ENCODE measurements at regions not wholly inside any gene's neighbourhood (a gene's known extent, or its start where the extent isn't known, plus 50 kb on each side); places are given as distances from the start of the nearest gene placed in this dataset.
A peak's percentile ranks its signal among the peaks of the same experiment; 100 is the strongest.

DNA sequence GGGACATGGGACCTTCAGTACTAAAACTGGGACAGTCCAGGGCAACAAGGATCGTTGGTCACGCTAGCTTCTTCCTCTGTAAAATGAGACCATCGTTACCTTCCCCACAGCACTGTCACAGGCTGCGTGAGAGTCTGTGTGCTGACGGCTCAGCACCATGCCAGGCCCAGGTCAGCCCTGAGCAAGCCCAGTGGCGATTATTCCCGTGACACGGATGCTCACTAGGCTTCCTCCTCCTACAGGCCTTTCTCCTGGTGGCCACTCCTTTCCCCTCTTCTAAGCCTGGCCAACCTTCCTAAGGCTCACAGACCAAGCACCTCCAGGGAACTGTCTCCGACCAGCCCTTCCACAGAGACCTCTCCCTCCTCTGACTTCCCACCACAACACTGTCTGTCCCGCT, 69.3 kb upstream of the RUNX3 start:
- WGBS, 4 donors: 81 to 89% (median 85%) methylated on average over 10 of the region's 10 CpGs
- Histone ChIP-seq H3K36me3 (no peaks in the 10 kb centered on the region), H3K4me3 (no peak overlapping the region), H3K27me3 (peaks cover 0 to 2% (median 0%) of the 10 kb centered on the region in 9 donors), H3K9me3 (no peaks in the 10 kb centered on the region), H3K27ac (no peak overlapping the region), H3K4me1 (no peaks in the 10 kb centered on the region)
- intact Hi-C loops (cut with DNase I): no loop called here
- no peak for DNase-seq
- no peak for ATAC-seq
- no peak for TF ChIP-seq POLR2A (IDR thresholded peaks at IDR 0.05)
- TF ChIP-seq, protein P1, sequence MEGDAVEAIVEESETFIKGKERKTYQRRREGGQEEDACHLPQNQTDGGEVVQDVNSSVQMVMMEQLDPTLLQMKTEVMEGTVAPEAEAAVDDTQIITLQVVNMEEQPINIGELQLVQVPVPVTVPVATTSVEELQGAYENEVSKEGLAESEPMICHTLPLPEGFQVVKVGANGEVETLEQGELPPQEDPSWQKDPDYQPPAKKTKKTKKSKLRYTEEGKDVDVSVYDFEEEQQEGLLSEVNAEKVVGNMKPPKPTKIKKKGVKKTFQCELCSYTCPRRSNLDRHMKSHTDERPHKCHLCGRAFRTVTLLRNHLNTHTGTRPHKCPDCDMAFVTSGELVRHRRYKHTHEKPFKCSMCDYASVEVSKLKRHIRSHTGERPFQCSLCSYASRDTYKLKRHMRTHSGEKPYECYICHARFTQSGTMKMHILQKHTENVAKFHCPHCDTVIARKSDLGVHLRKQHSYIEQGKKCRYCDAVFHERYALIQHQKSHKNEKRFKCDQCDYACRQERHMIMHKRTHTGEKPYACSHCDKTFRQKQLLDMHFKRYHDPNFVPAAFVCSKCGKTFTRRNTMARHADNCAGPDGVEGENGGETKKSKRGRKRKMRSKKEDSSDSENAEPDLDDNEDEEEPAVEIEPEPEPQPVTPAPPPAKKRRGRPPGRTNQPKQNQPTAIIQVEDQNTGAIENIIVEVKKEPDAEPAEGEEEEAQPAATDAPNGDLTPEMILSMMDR (IDR thresholded peaks at IDR 0.05): no peak

DNA sequence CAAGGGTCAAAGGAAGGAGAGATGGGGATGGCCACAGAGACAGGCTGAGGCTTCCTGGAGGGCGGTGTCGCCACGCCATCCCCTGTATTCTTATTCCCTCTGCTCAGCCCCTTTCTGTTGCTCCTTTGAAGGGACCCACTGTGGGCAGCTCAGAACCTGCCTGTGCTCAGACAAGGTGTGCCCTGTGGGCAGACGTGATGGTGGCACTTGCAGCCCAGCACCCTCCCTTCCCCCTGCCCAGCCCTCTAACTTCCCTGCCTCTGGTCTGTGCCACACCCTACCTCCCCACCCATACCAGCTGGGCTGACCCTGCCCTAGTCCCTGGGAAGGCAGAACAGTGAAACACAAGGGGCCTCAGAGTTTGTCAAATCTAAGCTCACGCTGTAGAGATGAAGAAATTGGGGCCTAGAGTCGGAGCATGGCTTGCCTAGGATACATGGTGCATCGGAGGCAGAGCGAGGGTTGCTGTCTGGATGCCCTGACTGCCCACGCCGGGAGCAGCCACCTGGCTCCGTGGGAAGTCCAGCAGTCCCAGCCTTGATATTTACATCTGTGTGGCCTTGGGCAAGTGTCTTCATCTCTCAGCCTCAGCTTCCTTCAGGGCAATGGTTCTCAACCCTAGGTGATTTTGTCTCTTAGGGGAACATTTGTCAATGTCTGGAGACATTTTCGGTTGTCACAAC, 68.6 kb upstream of the RUNX3 start:
- WGBS, 4 donors: 83 to 91% (median 88%) methylated on average over 12 of the region's 12 CpGs
- ATAC-seq (no peak), DNase-seq (peak in 2 of 5 donors; percentile 7 to 40)
- Histone ChIP-seq H3K27me3 (peaks cover 0 to 9% (median 0%) of the 10 kb centered on the region in 9 donors), H3K36me3 (no peaks in the 10 kb centered on the region), H3K4me1 (no peaks in the 10 kb centered on the region), H3K27ac (no peak overlapping the region), H3K4me3 (no peak overlapping the region), H3K9me3 (no peaks in the 10 kb centered on the region)
- TF ChIP-seq, protein P1 (IDR thresholded peaks at IDR 0.05): no peak
- TF ChIP-seq POLR2A (IDR thresholded peaks at IDR 0.05): no peak
- intact Hi-C loops (cut with DNase I): no loop called here

DNA sequence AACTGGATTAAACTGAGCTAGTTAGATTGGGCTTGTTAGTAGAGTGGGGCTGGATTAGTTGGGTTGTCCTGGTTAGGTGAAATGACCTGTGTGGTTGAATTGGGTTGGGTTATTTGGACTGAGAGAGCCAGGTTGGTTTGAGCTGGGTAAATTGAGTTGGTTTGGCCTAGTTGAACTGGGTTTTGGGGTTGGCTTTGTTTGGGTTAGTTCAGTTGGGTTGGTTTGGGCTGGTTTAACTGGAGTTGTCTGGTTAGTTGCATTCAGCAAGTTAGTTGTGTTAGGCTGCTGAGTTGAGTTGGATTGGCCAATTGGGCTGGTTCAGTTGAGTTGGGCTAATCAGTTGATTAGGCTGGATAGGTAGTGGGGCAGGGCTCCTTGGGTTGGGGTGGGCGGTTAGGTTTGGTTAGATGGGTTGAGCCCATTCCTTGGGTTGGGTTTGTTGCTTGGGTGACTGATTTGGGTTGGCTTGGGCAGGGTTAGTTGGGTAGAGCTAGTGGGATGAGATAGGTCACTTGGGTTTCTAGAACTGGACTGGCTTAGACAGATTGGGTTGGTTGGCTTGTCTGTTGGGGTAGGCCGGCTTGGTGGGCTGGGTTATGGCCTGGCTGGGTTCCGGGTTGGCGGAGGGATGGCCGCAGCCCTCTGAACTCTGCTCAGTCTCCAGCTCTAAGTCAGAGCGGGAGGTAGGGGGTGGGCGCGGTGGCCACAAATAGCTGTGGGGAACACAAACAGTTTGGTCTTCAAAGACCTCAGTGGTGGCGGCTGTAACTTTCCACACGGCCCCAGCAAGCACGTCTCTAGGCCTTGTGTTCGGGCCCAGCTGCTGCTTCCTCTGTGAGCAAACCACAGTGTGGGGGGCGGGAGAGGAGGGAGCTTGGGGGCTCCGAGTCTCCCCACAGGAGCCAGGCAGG, 67.2 kb upstream of the RUNX3 start:
- H3K36me3 ChIP-seq: no peaks in the 10 kb centered on the region
- ATAC-seq (no peak), DNase-seq (peak in 2 of 5 donors; percentile 7 to 52)
- 81 to 90% (median 86%) methylated on average over 14 of the region's 14 CpGs for WGBS, 4 donors
- peaks cover 0 to 6% (median 0%) of the 10 kb centered on the region in 12 donors for H3K4me1 ChIP-seq
- intact Hi-C loops (cut with DNase I): no loop called here
- H3K9me3 ChIP-seq: peaks cover 0 to 6% (median 0%) of the 10 kb centered on the region in 12 donors
- no peak overlapping the region for H3K4me3 ChIP-seq
- peaks cover 0 to 17% (median 0%) of the 10 kb centered on the region in 9 donors for H3K27me3 ChIP-seq
- no peak overlapping the region for H3K27ac ChIP-seq
- TF ChIP-seq POLR2A (IDR thresholded peaks at IDR 0.05): no peak
- TF ChIP-seq, protein P1 (IDR thresholded peaks at IDR 0.05): no peak

DNA sequence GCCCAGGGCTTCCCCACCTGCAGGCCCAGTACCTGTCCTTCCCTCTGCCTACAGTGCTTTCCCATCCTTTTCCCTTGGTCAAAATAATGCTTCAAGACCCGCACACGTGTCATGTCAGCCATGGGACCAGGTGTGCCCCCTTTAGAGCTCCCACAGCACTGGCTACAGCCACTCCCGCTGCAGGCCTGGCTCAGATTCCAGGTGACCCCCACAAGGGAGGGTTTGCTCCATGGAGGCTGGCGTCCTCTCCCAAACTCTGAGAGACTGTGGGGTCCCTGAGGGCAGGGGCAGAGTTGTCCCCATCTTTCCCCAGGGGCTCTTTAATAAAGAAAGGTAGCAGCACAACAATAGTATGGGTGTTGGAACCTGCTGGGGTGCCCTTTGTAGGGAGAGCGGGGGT, 66.4 kb upstream of the RUNX3 start:
- H3K9me3 ChIP-seq: peaks cover 0 to 12% (median 0%) of the 10 kb centered on the region in 12 donors
- WGBS, 4 donors: 62 to 90% (median 72%) methylated on average over 5 of the region's 5 CpGs
- no peak for TF ChIP-seq POLR2A (IDR thresholded peaks at IDR 0.05)
- TF ChIP-seq, protein P1 (IDR thresholded peaks at IDR 0.05): no peak
- no peak overlapping the region for H3K4me3 ChIP-seq
- peaks cover 0 to 23% (median 0%) of the 10 kb centered on the region in 9 donors for H3K27me3 ChIP-seq
- peak in 1 of 5 donors; percentile 16 for DNase-seq
- ATAC-seq: no peak
- intact Hi-C loops (cut with DNase I): no loop called here
- H3K4me1 ChIP-seq: peaks cover 0 to 14% (median 0%) of the 10 kb centered on the region in 12 donors
- no peak overlapping the region for H3K27ac ChIP-seq
- H3K36me3 ChIP-seq: no peaks in the 10 kb centered on the region
